Testis (tissue), 2 donors: ENCODE measurements at regions not wholly inside any gene's neighbourhood (a gene's known extent, or its start where the extent isn't known, plus 50 kb on each side); places are given as distances from the start of the nearest gene placed in this dataset.

ENCODE experiments used
- DNase-seq: peaks from one replicate; pipeline ENCODE4 v3.0.0-alpha.2; 2019
- H3K27ac ChIP-seq, 2 donors: fragments of 200-600 bp; sonication (generic); one replicate each; pipeline ENCODE4 v1.5.1; 2019
- H3K27me3 ChIP-seq: fragments of 200-600 bp; sonication (generic); one replicate; pipeline ENCODE4 v1.5.1; 2019
- H3K36me3 ChIP-seq: fragments of 200-600 bp; sonication (generic); one replicate; pipeline ENCODE4 v1.5.1; 2017; ENCODE audit warnings: low read depth; ENCODE audit errors: missing control alignments
- H3K4me1 ChIP-seq: fragments of 200-600 bp; sonication (generic); one replicate; pipeline ENCODE4 v1.5.1; 2019
- H3K4me3 ChIP-seq, 2 donors: fragments of 200-600 bp; sonication (generic); one replicate each; pipeline ENCODE4 v1.5.1; 2017 to 2019
- H3K9me3 ChIP-seq: fragments of 200-600 bp; sonication (generic); one replicate; pipeline ENCODE4 v1.5.1; 2017
- POLR2A ChIP-seq: fragments of 450-650 bp; IDR thresholded peaks from one replicate; pipeline ENCODE4 v1.6.1; 2017; ENCODE audit warnings: antibody characterized with exemption, mild to moderate bottlenecking, moderate library complexity
- WGBS, 2 donors: methylation state at CpG; one replicate each; pipeline ENCODE4 v1.1.5; 2018; 5-methylcytosine and 5-hydroxymethylcytosine counted together
- intact Hi-C: fragments of 100-400 bp; cut with DNase I; formaldehyde crosslinking; loops from one replicate; pipeline ENCODE4 v1.15.1; 2023; ENCODE audit warnings: low total_unique reads
- TF ChIP-seq, protein P1 (sequence below), 3 experiments: fragments of 450-650 bp in 2 of 3; fragments of 200-600 bp in 1 of 3; sonication (generic) in 1 of 3; IDR thresholded peaks; one replicate each; pipeline ENCODE4 v1.5.1; 2016 to 2019; ENCODE audit warnings: antibody characterized with exemption in 3 of 3, mild to moderate bottlenecking in 2 of 3, moderate library complexity in 1 of 3

GRCh38 chr14:100396266-100396795, 73.2 kb downstream of the SLC25A47 start:
- no peak overlapping the region for H3K4me3 ChIP-seq

DNA sequence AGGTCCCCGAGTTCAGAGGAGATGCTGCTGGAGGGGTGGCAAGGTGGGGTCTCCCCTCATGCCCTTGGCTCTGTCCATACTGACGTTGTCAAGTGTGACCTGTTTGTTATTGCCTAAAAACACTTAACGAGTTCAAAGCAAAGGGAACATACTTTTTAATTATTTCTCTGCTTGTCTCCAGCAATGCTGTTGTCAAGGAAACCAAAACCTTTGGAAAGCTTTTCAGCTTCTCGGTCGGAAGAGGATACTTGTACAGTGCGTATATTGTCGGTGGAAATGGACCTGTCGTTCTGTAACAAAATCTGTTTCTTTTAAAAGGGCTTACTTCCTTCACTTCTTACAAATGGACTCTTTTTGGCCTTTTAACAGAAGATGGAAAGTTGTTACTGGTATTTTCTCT, 73.9 kb downstream of the SLC25A47 start:
- 63 to 65% methylated on average over 8 of the region's 8 CpGs for WGBS, 2 donors
- H3K9me3 ChIP-seq: no peaks in the 10 kb centered on the region
- no peak overlapping the region for H3K27ac ChIP-seq
- intact Hi-C loops: no loop called here
- DNase-seq: no peak
- H3K36me3 ChIP-seq: no peaks in the 10 kb centered on the region
- no peak for TF ChIP-seq POLR2A
- TF ChIP-seq, protein P1, sequence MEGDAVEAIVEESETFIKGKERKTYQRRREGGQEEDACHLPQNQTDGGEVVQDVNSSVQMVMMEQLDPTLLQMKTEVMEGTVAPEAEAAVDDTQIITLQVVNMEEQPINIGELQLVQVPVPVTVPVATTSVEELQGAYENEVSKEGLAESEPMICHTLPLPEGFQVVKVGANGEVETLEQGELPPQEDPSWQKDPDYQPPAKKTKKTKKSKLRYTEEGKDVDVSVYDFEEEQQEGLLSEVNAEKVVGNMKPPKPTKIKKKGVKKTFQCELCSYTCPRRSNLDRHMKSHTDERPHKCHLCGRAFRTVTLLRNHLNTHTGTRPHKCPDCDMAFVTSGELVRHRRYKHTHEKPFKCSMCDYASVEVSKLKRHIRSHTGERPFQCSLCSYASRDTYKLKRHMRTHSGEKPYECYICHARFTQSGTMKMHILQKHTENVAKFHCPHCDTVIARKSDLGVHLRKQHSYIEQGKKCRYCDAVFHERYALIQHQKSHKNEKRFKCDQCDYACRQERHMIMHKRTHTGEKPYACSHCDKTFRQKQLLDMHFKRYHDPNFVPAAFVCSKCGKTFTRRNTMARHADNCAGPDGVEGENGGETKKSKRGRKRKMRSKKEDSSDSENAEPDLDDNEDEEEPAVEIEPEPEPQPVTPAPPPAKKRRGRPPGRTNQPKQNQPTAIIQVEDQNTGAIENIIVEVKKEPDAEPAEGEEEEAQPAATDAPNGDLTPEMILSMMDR (IDR thresholded peaks at IDR 0.05): no peak
- no peaks in the 10 kb centered on the region for H3K27me3 ChIP-seq
- H3K4me1 ChIP-seq: peaks cover 7% of the 10 kb centered on the region
- no peak overlapping the region for H3K4me3 ChIP-seq

More at GRCh38 chr14:100396266-100396795, 73.2 kb downstream of the SLC25A47 start:
- Histone ChIP-seq H3K36me3 (no peaks in the 10 kb centered on the region), H3K27ac (no peak overlapping the region), H3K27me3 (no peaks in the 10 kb centered on the region), H3K9me3 (no peaks in the 10 kb centered on the region), H3K4me1 (peaks cover 11% of the 10 kb centered on the region)
- no peak for TF ChIP-seq POLR2A
- TF ChIP-seq, protein P1 (IDR thresholded peaks at IDR 0.05): no peak
- intact Hi-C loops: no loop called here
- WGBS, 2 donors: 89 to 93% methylated on average over 7 of the region's 7 CpGs
- no peak for DNase-seq

GRCh38 chr14:100398044-100398443, 74.9 kb downstream of the SLC25A47 start:
- no peak for DNase-seq
- 94 to 98% methylated on average over 6 of the region's 6 CpGs for WGBS, 2 donors
- intact Hi-C loops: no loop called here
- no peaks in the 10 kb centered on the region for H3K4me1 ChIP-seq
- H3K4me3 ChIP-seq: no peak overlapping the region
- no peaks in the 10 kb centered on the region for H3K9me3 ChIP-seq
- no peak overlapping the region for H3K27ac ChIP-seq
- no peaks in the 10 kb centered on the region for H3K36me3 ChIP-seq
- H3K27me3 ChIP-seq: no peaks in the 10 kb centered on the region
- no peak for TF ChIP-seq POLR2A
- TF ChIP-seq, protein P1 (IDR thresholded peaks at IDR 0.05): no peak

DNA sequence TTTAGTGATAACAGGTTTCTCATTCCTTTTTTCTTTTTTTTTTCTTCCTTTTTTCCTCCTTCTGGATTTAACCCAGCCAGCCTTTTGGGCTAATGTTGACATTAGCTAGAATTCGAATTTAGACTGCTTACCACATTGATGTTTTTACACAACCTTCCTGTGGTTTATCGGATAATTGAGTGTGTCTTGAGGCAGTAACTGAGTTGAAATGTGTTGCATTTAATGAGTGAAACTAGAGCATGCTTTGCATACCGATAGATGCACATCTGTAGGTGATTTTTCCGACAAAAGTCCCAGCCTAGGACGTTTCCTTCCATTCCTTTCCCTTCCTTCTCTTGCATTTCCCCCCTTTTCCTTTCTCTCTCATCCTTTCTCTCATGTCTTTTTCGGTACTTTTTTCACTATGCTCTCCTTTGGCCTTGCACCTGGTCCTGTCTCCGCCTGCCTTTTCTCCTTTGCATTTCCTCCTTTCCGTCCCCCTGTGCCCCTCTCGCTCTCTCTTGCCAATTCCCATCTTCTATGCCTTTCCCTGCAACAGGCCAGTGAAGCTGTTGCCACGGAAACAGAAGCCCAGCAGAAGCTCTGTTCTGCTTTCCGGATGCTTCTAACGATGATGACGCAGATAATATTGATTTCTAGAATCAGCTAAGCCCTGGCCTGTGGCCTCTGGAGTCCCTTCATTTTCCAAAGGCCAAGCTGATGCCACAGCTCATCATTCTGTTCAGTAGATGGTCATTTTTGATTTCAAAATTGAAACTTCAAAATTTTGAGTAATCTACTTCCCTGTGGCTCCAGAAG, 76.1 kb downstream of the SLC25A47 start:
- H3K36me3 ChIP-seq: no peaks in the 10 kb centered on the region
- TF ChIP-seq, protein P1 (IDR thresholded peaks at IDR 0.05): no peak
- no peak for TF ChIP-seq POLR2A
- intact Hi-C loops: no loop called here
- no peak overlapping the region for H3K4me3 ChIP-seq
- no peaks in the 10 kb centered on the region for H3K4me1 ChIP-seq
- no peak overlapping the region for H3K27ac ChIP-seq
- WGBS, 2 donors: 88 to 92% methylated on average over 13 of the region's 13 CpGs
- H3K27me3 ChIP-seq: no peaks in the 10 kb centered on the region
- DNase-seq: no peak
- H3K9me3 ChIP-seq: no peaks in the 10 kb centered on the region

GRCh38 chr14:100400115-100400514, 77.0 kb downstream of the SLC25A47 start:
- no peak for DNase-seq
- TF ChIP-seq, protein P1 (IDR thresholded peaks at IDR 0.05): no peak
- no peak for TF ChIP-seq POLR2A
- H3K4me3 ChIP-seq: no peak overlapping the region
- no peak overlapping the region for H3K27ac ChIP-seq
- H3K27me3 ChIP-seq: no peaks in the 10 kb centered on the region
- no peaks in the 10 kb centered on the region for H3K9me3 ChIP-seq
- intact Hi-C loops: no loop called here
- no peaks in the 10 kb centered on the region for H3K36me3 ChIP-seq
- no peaks in the 10 kb centered on the region for H3K4me1 ChIP-seq
- 90 to 95% methylated on average over 4 to 5 of the region's 5 CpGs for WGBS, 2 donors
